ENCODE measurements at regions not wholly inside any gene's neighbourhood (a gene's known extent, or its start where the extent isn't known, plus 50 kb on each side); places are given as distances from the start of the nearest gene placed in this dataset.

DNA sequence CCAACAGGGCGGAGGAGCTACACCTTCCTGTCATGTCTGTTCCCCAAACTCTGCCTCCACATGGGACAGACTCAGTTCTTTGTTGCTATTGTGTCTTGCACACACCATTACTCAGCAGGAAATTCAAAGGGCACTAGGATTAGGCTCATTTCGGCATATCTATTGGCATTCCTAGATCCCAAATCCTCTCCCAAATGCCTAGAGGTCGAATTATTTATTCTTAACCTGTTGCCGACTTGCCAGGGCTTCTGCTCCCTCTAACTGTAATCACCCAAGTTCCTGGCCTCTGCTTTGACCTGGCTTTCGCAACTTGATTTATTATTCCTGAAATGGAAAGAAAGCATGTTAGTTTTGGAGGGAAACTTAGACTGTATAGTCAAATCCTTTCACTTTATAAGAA is 67.8 kb upstream of the ST6GAL2 start:
- no peaks in the 10 kb centered on the region for H3K4me1 ChIP-seq
- no peaks in the 10 kb centered on the region for H3K36me3 ChIP-seq
- H3K4me3 ChIP-seq, result no peak overlapping the region
- no peak for DNase-seq
- H3K9me3 ChIP-seq, result no peaks in the 10 kb centered on the region
- TF ChIP-seq, protein P1, sequence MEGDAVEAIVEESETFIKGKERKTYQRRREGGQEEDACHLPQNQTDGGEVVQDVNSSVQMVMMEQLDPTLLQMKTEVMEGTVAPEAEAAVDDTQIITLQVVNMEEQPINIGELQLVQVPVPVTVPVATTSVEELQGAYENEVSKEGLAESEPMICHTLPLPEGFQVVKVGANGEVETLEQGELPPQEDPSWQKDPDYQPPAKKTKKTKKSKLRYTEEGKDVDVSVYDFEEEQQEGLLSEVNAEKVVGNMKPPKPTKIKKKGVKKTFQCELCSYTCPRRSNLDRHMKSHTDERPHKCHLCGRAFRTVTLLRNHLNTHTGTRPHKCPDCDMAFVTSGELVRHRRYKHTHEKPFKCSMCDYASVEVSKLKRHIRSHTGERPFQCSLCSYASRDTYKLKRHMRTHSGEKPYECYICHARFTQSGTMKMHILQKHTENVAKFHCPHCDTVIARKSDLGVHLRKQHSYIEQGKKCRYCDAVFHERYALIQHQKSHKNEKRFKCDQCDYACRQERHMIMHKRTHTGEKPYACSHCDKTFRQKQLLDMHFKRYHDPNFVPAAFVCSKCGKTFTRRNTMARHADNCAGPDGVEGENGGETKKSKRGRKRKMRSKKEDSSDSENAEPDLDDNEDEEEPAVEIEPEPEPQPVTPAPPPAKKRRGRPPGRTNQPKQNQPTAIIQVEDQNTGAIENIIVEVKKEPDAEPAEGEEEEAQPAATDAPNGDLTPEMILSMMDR (IDR thresholded peaks at IDR 0.05), result no peak
- no peak for TF ChIP-seq POLR2A (IDR thresholded peaks at IDR 0.05)
- H3K27me3 ChIP-seq, result no peaks in the 10 kb centered on the region
- intact Hi-C loops (cut with DNase I; ENCODE audit: low total_unique reads), result no loop called here
- no peak overlapping the region for H3K27ac ChIP-seq

DNA sequence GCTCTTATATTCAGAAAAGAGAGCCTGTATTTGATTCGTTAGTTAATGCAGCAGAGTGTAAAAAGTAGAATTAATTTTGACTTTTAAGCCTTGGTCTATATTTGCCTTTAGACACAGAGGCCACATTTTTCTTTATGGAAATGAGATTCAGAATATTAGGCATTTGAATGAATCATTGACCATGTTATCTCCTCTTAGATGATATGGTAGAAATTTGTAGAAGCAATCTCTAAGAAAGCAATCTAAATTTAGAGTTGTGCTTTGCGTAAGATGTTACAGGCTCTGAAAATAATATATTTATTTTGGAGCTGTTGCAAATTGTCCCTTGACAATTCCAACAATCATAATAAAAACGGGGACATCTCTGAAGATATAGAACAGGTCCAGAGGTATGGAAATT is 68.3 kb upstream of the ST6GAL2 start:
- no peaks in the 10 kb centered on the region for H3K27me3 ChIP-seq
- H3K4me3 ChIP-seq, result no peak overlapping the region
- TF ChIP-seq, protein P1 (IDR thresholded peaks at IDR 0.05), result no peak
- no peak for TF ChIP-seq POLR2A (IDR thresholded peaks at IDR 0.05)
- intact Hi-C loops (cut with DNase I; ENCODE audit: low total_unique reads), result no loop called here
- no peaks in the 10 kb centered on the region for H3K9me3 ChIP-seq
- H3K36me3 ChIP-seq, result no peaks in the 10 kb centered on the region
- no peaks in the 10 kb centered on the region for H3K4me1 ChIP-seq
- no peak overlapping the region for H3K27ac ChIP-seq
- DNase-seq, result no peak

DNA sequence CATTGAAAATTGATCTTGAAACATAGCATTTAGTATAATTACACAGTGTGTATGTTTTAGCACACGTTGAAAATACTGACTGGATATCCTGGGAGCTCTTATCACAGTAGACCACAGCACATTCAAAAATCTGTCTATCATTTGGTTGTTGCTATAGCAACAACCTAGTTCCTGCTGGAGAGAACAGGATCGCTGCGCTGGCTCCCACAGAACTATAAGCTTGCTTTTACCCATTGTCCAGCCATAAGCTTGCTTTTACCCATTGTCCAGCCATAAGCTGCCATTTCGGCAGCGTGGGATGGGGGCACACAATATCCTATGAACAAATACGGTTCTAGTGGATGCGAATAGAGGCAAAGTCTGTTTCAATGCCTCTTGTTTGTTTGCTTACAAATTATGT is 70.4 kb upstream of the ST6GAL2 start:
- Histone ChIP-seq H3K4me3 (no peak overlapping the region), H3K27me3 (no peaks in the 10 kb centered on the region), H3K9me3 (no peaks in the 10 kb centered on the region), H3K4me1 (no peaks in the 10 kb centered on the region), H3K36me3 (no peaks in the 10 kb centered on the region), H3K27ac (no peak overlapping the region)
- intact Hi-C loops (cut with DNase I; ENCODE audit: low total_unique reads), result no loop called here
- no peak for DNase-seq
- TF ChIP-seq, protein P1 (IDR thresholded peaks at IDR 0.05), result no peak
- no peak for TF ChIP-seq POLR2A (IDR thresholded peaks at IDR 0.05)

DNA sequence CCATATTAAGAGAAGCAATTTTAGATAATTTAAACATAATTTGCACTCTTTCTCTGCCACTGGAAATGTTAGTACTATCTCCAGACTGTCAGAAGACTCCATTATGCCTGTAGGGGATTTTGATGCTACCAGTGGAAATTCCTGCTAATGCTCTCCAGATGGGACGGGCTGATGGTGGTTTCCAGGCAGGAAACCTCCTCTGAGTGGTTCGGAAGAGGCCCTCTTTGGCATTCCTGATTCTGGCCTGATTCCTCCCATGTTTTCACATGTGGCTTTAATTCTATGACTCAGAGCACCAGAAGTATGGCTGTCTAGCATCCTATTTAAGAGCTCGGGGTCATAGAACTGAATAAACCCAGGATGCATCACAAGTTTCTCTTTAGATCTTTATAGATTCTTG is 70.9 kb upstream of the ST6GAL2 start:
- intact Hi-C loops (cut with DNase I; ENCODE audit: low total_unique reads), result no loop called here
- DNase-seq, result no peak
- Histone ChIP-seq H3K27ac (no peak overlapping the region), H3K9me3 (no peaks in the 10 kb centered on the region), H3K36me3 (no peaks in the 10 kb centered on the region), H3K4me3 (no peak overlapping the region), H3K27me3 (no peaks in the 10 kb centered on the region), H3K4me1 (no peaks in the 10 kb centered on the region)
- TF ChIP-seq POLR2A (IDR thresholded peaks at IDR 0.05), result no peak
- TF ChIP-seq, protein P1 (IDR thresholded peaks at IDR 0.05), result no peak

DNA sequence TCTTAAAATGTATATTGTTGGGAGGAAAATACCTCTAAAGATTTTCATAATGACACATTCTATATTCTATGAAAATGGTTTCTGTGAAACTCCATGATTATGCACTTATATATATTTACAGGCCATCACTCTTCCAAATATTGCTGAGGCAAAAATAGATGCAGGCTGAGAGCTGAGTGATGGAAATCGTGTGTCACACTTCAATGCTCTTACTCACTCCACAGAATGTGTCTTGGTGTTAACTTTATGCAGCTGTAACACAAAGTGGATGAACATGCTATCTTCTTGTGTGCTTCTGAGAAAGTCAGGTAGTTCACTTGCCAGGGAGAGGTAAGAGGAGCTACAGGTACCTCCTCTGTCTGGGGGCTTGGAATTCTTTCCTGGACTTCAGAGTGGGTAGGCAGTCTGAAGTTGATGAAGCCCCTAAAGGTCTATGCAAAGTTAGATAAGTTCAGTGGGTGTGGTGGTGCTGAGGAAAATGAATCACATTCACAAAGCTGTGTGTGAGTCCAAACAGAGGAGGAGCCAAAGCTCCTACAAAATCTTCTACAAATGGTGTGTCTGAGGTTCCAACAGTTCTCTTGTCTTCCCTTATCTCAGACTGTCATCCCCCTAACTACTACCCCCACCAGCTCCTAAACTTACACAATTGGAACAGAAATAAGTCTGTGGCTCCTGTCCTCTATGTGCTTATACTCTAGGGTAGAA is 74.2 kb upstream of the ST6GAL2 start:
- Histone ChIP-seq H3K36me3 (no peaks in the 10 kb centered on the region), H3K27me3 (no peaks in the 10 kb centered on the region), H3K27ac (no peak overlapping the region), H3K4me1 (no peaks in the 10 kb centered on the region), H3K4me3 (no peak overlapping the region), H3K9me3 (no peaks in the 10 kb centered on the region)
- DNase-seq, result no peak
- no peak for TF ChIP-seq POLR2A (IDR thresholded peaks at IDR 0.05)
- TF ChIP-seq, protein P1 (IDR thresholded peaks at IDR 0.05), result no peak
- intact Hi-C loops (cut with DNase I; ENCODE audit: low total_unique reads), result no loop called here

Data from uterus (tissue), 3 donors.